Peyer's patch (tissue), 4 donors: ENCODE measurements at regions not wholly inside any gene's neighbourhood (a gene's known extent, or its start where the extent isn't known, plus 50 kb on each side); places are given as distances from the start of the nearest gene placed in this dataset.

Source experiments
- CTCF ChIP-seq, 6 experiments: fragments of 450-650 bp in 4 of 6; fragments of 200-600 bp in 2 of 6; sonication (generic) in 1 of 6; IDR thresholded peaks; one replicate each; pipeline ENCODE4 v1.5.1; 2017 to 2019; ENCODE audit warnings: antibody characterized with exemption in 6 of 6, mild to moderate bottlenecking in 3 of 6, moderate library complexity in 1 of 6
- POLR2A ChIP-seq, 2 donors: fragments of 450-650 bp; IDR thresholded peaks; one replicate each; pipeline ENCODE4 v1.5.1; 2017; ENCODE audit warnings: antibody characterized with exemption in 2 of 2, mild to moderate bottlenecking in 2 of 2, moderate library complexity in 2 of 2

- no peak for TF ChIP-seq CTCF (IDR thresholded peaks at IDR 0.05)
- TF ChIP-seq POLR2A (IDR thresholded peaks at IDR 0.05) = no peak
Observed at GRCh38 chr17:77432742-77433141, 292.0 kb downstream of the SEC14L1 start.
